T-cell (primary cell): ENCODE measurements at regions not wholly inside any gene's neighbourhood (a gene's known extent, or its start where the extent isn't known, plus 50 kb on each side); places are given as distances from the start of the nearest gene placed in this dataset.

Experiments used
- ATAC-seq, 4 experiments: fragments of 200-7000 bp in 3 of 4; fragments of 150-1000 bp in 1 of 4; cut with Tn5 transposase; replicated peaks in 1 of 4; 1 replicate in 3 of 4; 2 replicates in 1 of 4; pipeline ENCODE4 v1.10.0; 2021; ENCODE audit warnings: moderate library complexity in 3 of 4, mild to moderate bottlenecking in 2 of 4, moderate number of reproducible peaks in 1 of 4
- CTCF ChIA-PET, 2 donors: fragments of 300-600 bp; sonication (Branson Sonifier 250); formaldehyde crosslinking; loops; one replicate each; lab custom pipeline; 2022; ENCODE audit warnings: antibody characterized with exemption in 2 of 2; lab: Charles Lee
- POLR2A ChIA-PET, 2 donors: fragments of 300-600 bp; sonication (Branson Sonifier 250); formaldehyde crosslinking; loops; one replicate each; lab custom pipeline; 2022; ENCODE audit warnings: antibody characterized with exemption in 2 of 2; lab: Charles Lee
- DNase-seq, 35 experiments: peaks; one replicate each; pipeline versions ENCODE4 v3.0.0 to v3.0.0-alpha.2; 2013 to 2023
- H3K27ac ChIP-seq: one replicate; pipeline ENCODE4 v1.5.1; 2013; ENCODE audit warnings: low read length
- H3K27me3 ChIP-seq, 2 experiments: replicated peaks in 1 of 2; 1 replicate in 1 of 2; 2 replicates in 1 of 2; pipeline versions ENCODE4 v1.6.1 to v1.7.0; 2013; ENCODE audit warnings: low read length in 1 of 2, mixed read lengths in 1 of 2; ENCODE audit not compliant: control insufficient read depth in 2 of 2, insufficient read depth in 2 of 2; ENCODE audit errors: extremely low read depth in 1 of 2
- H3K36me3 ChIP-seq, 2 donors: 1 replicate in 1 of 2; 2 replicates in 1 of 2; pipeline versions ENCODE4 v1.6.1 to v1.7.0; 2013; ENCODE audit warnings: low read length in 1 of 2; ENCODE audit not compliant: control insufficient read depth in 2 of 2, insufficient read depth in 1 of 2; ENCODE audit errors: extremely low read depth in 1 of 2
- H3K4me1 ChIP-seq, 2 experiments: 1 replicate in 1 of 2; 2 replicates in 1 of 2; pipeline versions ENCODE4 v1.6.1 to v1.7.0; 2013; ENCODE audit warnings: low read length in 2 of 2, mixed read lengths in 1 of 2; ENCODE audit not compliant: insufficient read depth in 2 of 2, control insufficient read depth in 1 of 2; ENCODE audit errors: extremely low read depth in 1 of 2
- H3K4me3 ChIP-seq, 2 donors: 1 replicate in 1 of 2; 2 replicates in 1 of 2; pipeline versions ENCODE4 v1.5.1 to v1.7.0; 2013; ENCODE audit warnings: mild to moderate bottlenecking in 2 of 2, low read length in 1 of 2, moderate library complexity in 1 of 2; ENCODE audit not compliant: control insufficient read depth in 1 of 2; ENCODE audit errors: extremely low read depth in 1 of 2
- H3K9me3 ChIP-seq: 2 replicates; pipeline ENCODE4 v1.7.0; 2013
- H3K27ac Mint-ChIP-seq, 2 donors: one replicate each; pipeline ENCODE4 v1.8.0; 2020 to 2021; ENCODE audit warnings: mild to moderate bottlenecking in 2 of 2, mixed read lengths in 2 of 2
- H3K27me3 Mint-ChIP-seq, 2 donors: one replicate each; pipeline ENCODE4 v1.8.0; 2021 to 2022; ENCODE audit warnings: mixed read lengths in 2 of 2
- H3K36me3 Mint-ChIP-seq: one replicate; pipeline ENCODE4 v1.8.0; 2021; ENCODE audit warnings: mixed read lengths
- H3K4me1 Mint-ChIP-seq, 3 donors: one replicate each; pipeline ENCODE4 v1.8.0; 2020 to 2022; ENCODE audit warnings: mixed read lengths in 3 of 3, mild to moderate bottlenecking in 1 of 3
- H3K4me3 Mint-ChIP-seq, 3 donors: one replicate each; pipeline ENCODE4 v1.8.0; 2020 to 2022; ENCODE audit warnings: mild to moderate bottlenecking in 3 of 3, mixed read lengths in 3 of 3, moderate library complexity in 3 of 3
- H3K9me3 Mint-ChIP-seq, 3 donors: one replicate each; pipeline ENCODE4 v1.8.0; 2020 to 2022; ENCODE audit warnings: mixed read lengths in 3 of 3
- WGBS: methylation state at CpG from one replicate; pipeline ENCODE4 v1.1.5; 2013; ENCODE audit warnings: missing lambda C conversion rate; ENCODE audit not compliant: insufficient coverage; 5-methylcytosine and 5-hydroxymethylcytosine counted together

GRCh38 chr3:181618260-181618659 lies 93.5 kb upstream of the SOX2 start:
- WGBS = no CpG with 5 or more reads among the region's 1 CpG
- POLR2A ChIA-PET = no interaction called here
- Histone ChIP-seq H3K27ac (no peak overlapping the region), H3K4me3 (no peak overlapping the region), H3K27me3 (no peaks in the 10 kb centered on the region), H3K9me3 (no peaks in the 10 kb centered on the region), H3K36me3 (no peaks in the 10 kb centered on the region), H3K4me1 (no peaks in the 10 kb centered on the region)
- Mint-ChIP-seq H3K36me3 (no peaks in the 10 kb centered on the region), H3K27ac (no peak overlapping the region), H3K27me3 (no peaks in the 10 kb centered on the region), H3K4me1 (no peaks in the 10 kb centered on the region), H3K4me3 (no peak overlapping the region), H3K9me3 (no peaks in the 10 kb centered on the region)
- DNase-seq (no peak), ATAC-seq (no peak)
- CTCF ChIA-PET = no interaction called here

- H3K27ac ChIP-seq = no peak overlapping the region
- CTCF ChIA-PET = no interaction called here
Observed at GRCh38 chr3:181616088-181617070, 95.3 kb upstream of the SOX2 start.

GRCh38 chr3:181615666-181616065 lies 96.1 kb upstream of the SOX2 start:
- Histone ChIP-seq H3K27ac (no peak overlapping the region), H3K4me1 (no peaks in the 10 kb centered on the region), H3K36me3 (no peaks in the 10 kb centered on the region), H3K27me3 (no peaks in the 10 kb centered on the region), H3K4me3 (no peak overlapping the region), H3K9me3 (no peaks in the 10 kb centered on the region)
- no peak for DNase-seq
- ChIA-PET CTCF (no interaction called here), POLR2A (no interaction called here)
- ATAC-seq = no peak
- Mint-ChIP-seq H3K36me3 (no peaks in the 10 kb centered on the region), H3K4me1 (no peaks in the 10 kb centered on the region), H3K27ac (no peak overlapping the region), H3K9me3 (no peaks in the 10 kb centered on the region), H3K27me3 (no peaks in the 10 kb centered on the region), H3K4me3 (no peak overlapping the region)

More at GRCh38 chr3:181616088-181617070, 95.3 kb upstream of the SOX2 start:
- WGBS = no CpG with 5 or more reads among the region's 2 CpGs
- H3K4me3 ChIP-seq = no peak overlapping the region
- Mint-ChIP-seq H3K27me3 (no peaks in the 10 kb centered on the region), H3K36me3 (no peaks in the 10 kb centered on the region), H3K27ac (no peak overlapping the region), H3K9me3 (no peaks in the 10 kb centered on the region), H3K4me1 (no peaks in the 10 kb centered on the region), H3K4me3 (no peak overlapping the region)
- no peak for DNase-seq
- no peaks in the 10 kb centered on the region for H3K36me3 ChIP-seq
- no peak for ATAC-seq
- no peaks in the 10 kb centered on the region for H3K27me3 ChIP-seq
- H3K4me1 ChIP-seq = no peaks in the 10 kb centered on the region
- no peaks in the 10 kb centered on the region for H3K9me3 ChIP-seq
- POLR2A ChIA-PET = no interaction called here

- H3K27me3 Mint-ChIP-seq = no peaks in the 10 kb centered on the region
- no peaks in the 10 kb centered on the region for H3K4me1 Mint-ChIP-seq
- H3K27me3 ChIP-seq = no peaks in the 10 kb centered on the region
- ChIA-PET CTCF (no interaction called here), POLR2A (no interaction called here)
- H3K36me3 Mint-ChIP-seq = no peaks in the 10 kb centered on the region
- no peak overlapping the region for H3K4me3 ChIP-seq
- ATAC-seq (no peak), DNase-seq (no peak)
- no peaks in the 10 kb centered on the region for H3K36me3 ChIP-seq
- H3K27ac Mint-ChIP-seq = no peak overlapping the region
- no peaks in the 10 kb centered on the region for H3K4me1 ChIP-seq
- no peaks in the 10 kb centered on the region for H3K9me3 Mint-ChIP-seq
- no peak overlapping the region for H3K27ac ChIP-seq
- H3K9me3 ChIP-seq = no peaks in the 10 kb centered on the region
- H3K4me3 Mint-ChIP-seq = no peak overlapping the region
Observed at GRCh38 chr3:181614878-181615277, 96.8 kb upstream of the SOX2 start.

GRCh38 chr3:181613813-181614212 lies 97.9 kb upstream of the SOX2 start:
- DNase-seq (no peak), ATAC-seq (no peak)
- H3K4me1 ChIP-seq = no peaks in the 10 kb centered on the region
- H3K36me3 Mint-ChIP-seq = no peaks in the 10 kb centered on the region
- no peak overlapping the region for H3K27ac Mint-ChIP-seq
- H3K9me3 Mint-ChIP-seq = no peaks in the 10 kb centered on the region
- no peaks in the 10 kb centered on the region for H3K27me3 Mint-ChIP-seq
- H3K4me3 ChIP-seq = no peak overlapping the region
- H3K36me3 ChIP-seq = no peaks in the 10 kb centered on the region
- H3K27me3 ChIP-seq = no peaks in the 10 kb centered on the region
- no peaks in the 10 kb centered on the region for H3K4me1 Mint-ChIP-seq
- H3K27ac ChIP-seq = no peak overlapping the region
- WGBS = no CpG with 5 or more reads among the region's 1 CpG
- ChIA-PET CTCF (no interaction called here), POLR2A (no interaction called here)
- no peak overlapping the region for H3K4me3 Mint-ChIP-seq
- H3K9me3 ChIP-seq = no peaks in the 10 kb centered on the region

GRCh38 chr3:181613191-181613590 lies 98.5 kb upstream of the SOX2 start:
- POLR2A ChIA-PET = no interaction called here
- DNase-seq (no peak), ATAC-seq (no peak)
- CTCF ChIA-PET = no interaction called here
- Histone ChIP-seq H3K9me3 (no peaks in the 10 kb centered on the region), H3K4me1 (no peaks in the 10 kb centered on the region), H3K27me3 (no peaks in the 10 kb centered on the region), H3K27ac (no peak overlapping the region), H3K4me3 (no peak overlapping the region), H3K36me3 (no peaks in the 10 kb centered on the region)
- no peaks in the 10 kb centered on the region for H3K4me1 Mint-ChIP-seq
- H3K36me3 Mint-ChIP-seq = no peaks in the 10 kb centered on the region
- no peaks in the 10 kb centered on the region for H3K9me3 Mint-ChIP-seq
- no peak overlapping the region for H3K4me3 Mint-ChIP-seq
- H3K27me3 Mint-ChIP-seq = no peaks in the 10 kb centered on the region
- no peak overlapping the region for H3K27ac Mint-ChIP-seq
- WGBS = no CpG with 5 or more reads among the region's 1 CpG

- H3K9me3 ChIP-seq = no peaks in the 10 kb centered on the region
- H3K4me1 ChIP-seq = no peaks in the 10 kb centered on the region
- no peak for DNase-seq
- Mint-ChIP-seq H3K4me1 (no peaks in the 10 kb centered on the region), H3K9me3 (no peaks in the 10 kb centered on the region), H3K4me3 (no peak overlapping the region), H3K27ac (no peak overlapping the region), H3K36me3 (no peaks in the 10 kb centered on the region), H3K27me3 (no peaks in the 10 kb centered on the region)
- no peak for ATAC-seq
- no peak overlapping the region for H3K4me3 ChIP-seq
- no peak overlapping the region for H3K27ac ChIP-seq
- ChIA-PET CTCF (no interaction called here), POLR2A (no interaction called here)
- H3K27me3 ChIP-seq = no peaks in the 10 kb centered on the region
- no peaks in the 10 kb centered on the region for H3K36me3 ChIP-seq
- WGBS = no CpG with 5 or more reads among the region's 2 CpGs
Observed at GRCh38 chr3:181610973-181611265, 100.8 kb upstream of the SOX2 start.
